ENCODE measurements at regions not wholly inside any gene's neighbourhood (a gene's known extent, or its start where the extent isn't known, plus 50 kb on each side); places are given as distances from the start of the nearest gene placed in this dataset.

DNA sequence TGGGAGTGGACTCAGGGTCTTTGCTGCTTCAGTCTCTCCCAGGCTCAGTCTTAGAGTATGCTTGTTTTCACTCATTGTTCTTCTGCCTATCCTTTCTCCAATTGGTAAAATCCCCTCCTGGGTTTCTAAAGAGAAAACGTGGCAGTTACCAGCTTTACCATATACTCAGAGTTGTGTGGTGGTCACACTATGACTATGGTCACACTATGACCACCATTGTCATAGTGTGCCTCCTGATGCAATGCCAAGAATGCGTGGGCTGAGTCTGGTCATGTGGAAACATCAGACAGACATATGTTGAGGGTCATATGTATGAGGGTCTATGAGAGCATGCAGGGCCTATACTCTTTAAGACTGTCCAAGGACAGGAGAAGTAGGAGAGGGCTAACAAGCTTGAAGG is 326.5 kb upstream of the PRR16 start:
- TF ChIP-seq POLR2A (IDR thresholded peaks at IDR 0.05), result no peak
- TF ChIP-seq, protein P1, sequence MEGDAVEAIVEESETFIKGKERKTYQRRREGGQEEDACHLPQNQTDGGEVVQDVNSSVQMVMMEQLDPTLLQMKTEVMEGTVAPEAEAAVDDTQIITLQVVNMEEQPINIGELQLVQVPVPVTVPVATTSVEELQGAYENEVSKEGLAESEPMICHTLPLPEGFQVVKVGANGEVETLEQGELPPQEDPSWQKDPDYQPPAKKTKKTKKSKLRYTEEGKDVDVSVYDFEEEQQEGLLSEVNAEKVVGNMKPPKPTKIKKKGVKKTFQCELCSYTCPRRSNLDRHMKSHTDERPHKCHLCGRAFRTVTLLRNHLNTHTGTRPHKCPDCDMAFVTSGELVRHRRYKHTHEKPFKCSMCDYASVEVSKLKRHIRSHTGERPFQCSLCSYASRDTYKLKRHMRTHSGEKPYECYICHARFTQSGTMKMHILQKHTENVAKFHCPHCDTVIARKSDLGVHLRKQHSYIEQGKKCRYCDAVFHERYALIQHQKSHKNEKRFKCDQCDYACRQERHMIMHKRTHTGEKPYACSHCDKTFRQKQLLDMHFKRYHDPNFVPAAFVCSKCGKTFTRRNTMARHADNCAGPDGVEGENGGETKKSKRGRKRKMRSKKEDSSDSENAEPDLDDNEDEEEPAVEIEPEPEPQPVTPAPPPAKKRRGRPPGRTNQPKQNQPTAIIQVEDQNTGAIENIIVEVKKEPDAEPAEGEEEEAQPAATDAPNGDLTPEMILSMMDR (IDR thresholded peaks at IDR 0.05), result no peak
- TF ChIP-seq EP300 (IDR thresholded peaks at IDR 0.05), result no peak
